ENCODE measurements at regions not wholly inside any gene's neighbourhood (a gene's known extent, or its start where the extent isn't known, plus 50 kb on each side); places are given as distances from the start of the nearest gene placed in this dataset.
A peak's percentile ranks its signal among the peaks of the same experiment; 100 is the strongest.
"Not testable (repeated sequence)": the region's sequence is repeated elsewhere in the genome, so short reads cannot be mapped to it uniquely, and the experiment has no call there.

DNA sequence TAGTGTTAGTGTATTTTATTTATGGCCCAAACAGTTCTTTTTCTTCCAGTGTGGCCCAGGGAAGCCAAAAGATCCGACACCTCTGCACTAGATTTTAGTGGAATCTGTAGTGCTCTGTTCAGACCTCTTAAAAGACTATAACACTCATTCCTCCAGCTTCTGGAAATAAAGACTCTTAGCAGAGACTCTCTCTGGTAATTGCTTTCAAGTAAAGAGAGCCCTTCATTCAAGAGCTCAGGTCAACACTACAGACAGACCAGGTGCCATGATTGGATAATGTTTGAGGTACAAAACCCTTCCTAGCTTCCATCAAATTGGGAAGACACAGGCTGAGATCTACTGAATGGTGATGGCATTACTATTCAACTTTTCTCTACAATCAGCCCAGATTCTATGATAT lies 255.8 kb downstream of the PRDM9 start:
- Histone ChIP-seq H3K27me3 (no peaks in the 10 kb centered on the region), H3K9me3 (no peaks in the 10 kb centered on the region), H3K27ac (no peak overlapping the region), H3K36me3 (no peaks in the 10 kb centered on the region), H3K4me3 (no peak overlapping the region), H3K4me1 (no peaks in the 10 kb centered on the region)
- 38 to 47% methylated on average over 1 of the region's 1 CpG for WGBS, 2 donors
- intact Hi-C loops (cut with DNase I) = no loop called here
- TF ChIP-seq POLR2A (IDR thresholded peaks at IDR 0.05) = no peak
- TF ChIP-seq, protein P1, sequence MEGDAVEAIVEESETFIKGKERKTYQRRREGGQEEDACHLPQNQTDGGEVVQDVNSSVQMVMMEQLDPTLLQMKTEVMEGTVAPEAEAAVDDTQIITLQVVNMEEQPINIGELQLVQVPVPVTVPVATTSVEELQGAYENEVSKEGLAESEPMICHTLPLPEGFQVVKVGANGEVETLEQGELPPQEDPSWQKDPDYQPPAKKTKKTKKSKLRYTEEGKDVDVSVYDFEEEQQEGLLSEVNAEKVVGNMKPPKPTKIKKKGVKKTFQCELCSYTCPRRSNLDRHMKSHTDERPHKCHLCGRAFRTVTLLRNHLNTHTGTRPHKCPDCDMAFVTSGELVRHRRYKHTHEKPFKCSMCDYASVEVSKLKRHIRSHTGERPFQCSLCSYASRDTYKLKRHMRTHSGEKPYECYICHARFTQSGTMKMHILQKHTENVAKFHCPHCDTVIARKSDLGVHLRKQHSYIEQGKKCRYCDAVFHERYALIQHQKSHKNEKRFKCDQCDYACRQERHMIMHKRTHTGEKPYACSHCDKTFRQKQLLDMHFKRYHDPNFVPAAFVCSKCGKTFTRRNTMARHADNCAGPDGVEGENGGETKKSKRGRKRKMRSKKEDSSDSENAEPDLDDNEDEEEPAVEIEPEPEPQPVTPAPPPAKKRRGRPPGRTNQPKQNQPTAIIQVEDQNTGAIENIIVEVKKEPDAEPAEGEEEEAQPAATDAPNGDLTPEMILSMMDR (IDR thresholded peaks at IDR 0.05) = no peak
- DNase-seq = no peak

DNA sequence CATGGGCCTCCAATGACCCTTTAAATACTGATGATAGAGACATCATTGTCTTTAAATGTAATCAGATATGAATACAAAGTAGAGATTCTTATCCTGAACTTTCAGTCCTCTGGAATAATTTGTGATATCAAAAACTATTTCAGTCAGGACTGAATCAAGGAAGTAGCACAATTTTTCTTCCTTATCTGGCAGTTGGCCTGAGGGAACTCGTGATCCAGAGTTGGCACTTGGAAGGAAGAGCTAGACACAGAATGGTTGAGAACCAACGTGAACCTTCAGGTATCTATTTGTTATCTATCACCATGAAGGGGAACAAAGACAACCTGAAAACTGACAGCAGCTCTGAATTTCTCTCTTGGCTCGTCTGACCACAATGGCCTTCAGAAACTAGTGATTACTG lies 269.3 kb downstream of the PRDM9 start:
- TF ChIP-seq, protein P1 (IDR thresholded peaks at IDR 0.05) = no peak
- no peak for TF ChIP-seq POLR2A (IDR thresholded peaks at IDR 0.05)

DNA sequence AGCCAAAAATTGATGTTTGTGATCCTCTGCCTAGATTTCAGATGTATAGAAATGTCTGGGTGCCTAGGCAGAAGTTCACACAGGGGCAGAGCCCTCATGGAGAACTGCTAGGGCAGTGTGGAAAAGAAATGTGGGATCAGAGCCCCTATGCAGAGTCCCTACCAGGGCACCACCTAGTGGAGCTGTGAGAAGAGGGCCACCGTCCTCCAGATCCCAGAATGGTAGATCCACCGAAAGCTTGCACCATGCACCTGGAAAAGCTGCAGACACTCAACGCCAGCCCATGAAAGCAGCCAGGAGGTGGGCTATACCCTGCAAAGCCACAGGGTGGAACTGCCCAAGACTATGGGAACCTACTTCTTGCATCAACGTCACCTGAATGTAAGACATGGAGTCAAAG lies 292.9 kb downstream of the PRDM9 start:
- H3K36me3 ChIP-seq; H3K27ac ChIP-seq; H3K4me3 ChIP-seq; H3K27me3 ChIP-seq; H3K4me1 ChIP-seq; H3K9me3 ChIP-seq; intact Hi-C loops (cut with DNase I); DNase-seq: not testable (repeated sequence)
- 83 to 89% methylated on average over 4 of the region's 4 CpGs for WGBS, 2 donors

More for the DNA sequence above, 269.3 kb downstream of the PRDM9 start:
- H3K36me3 ChIP-seq = no peaks in the 10 kb centered on the region
- no peaks in the 10 kb centered on the region for H3K9me3 ChIP-seq
- H3K4me3 ChIP-seq = no peak overlapping the region
- no peak for DNase-seq
- intact Hi-C loops (cut with DNase I) = no loop called here
- no peaks in the 10 kb centered on the region for H3K27me3 ChIP-seq
- no peak overlapping the region for H3K27ac ChIP-seq
- 44 to 61% methylated on average over 3 of the region's 3 CpGs for WGBS, 2 donors
- H3K4me1 ChIP-seq = no peaks in the 10 kb centered on the region

DNA sequence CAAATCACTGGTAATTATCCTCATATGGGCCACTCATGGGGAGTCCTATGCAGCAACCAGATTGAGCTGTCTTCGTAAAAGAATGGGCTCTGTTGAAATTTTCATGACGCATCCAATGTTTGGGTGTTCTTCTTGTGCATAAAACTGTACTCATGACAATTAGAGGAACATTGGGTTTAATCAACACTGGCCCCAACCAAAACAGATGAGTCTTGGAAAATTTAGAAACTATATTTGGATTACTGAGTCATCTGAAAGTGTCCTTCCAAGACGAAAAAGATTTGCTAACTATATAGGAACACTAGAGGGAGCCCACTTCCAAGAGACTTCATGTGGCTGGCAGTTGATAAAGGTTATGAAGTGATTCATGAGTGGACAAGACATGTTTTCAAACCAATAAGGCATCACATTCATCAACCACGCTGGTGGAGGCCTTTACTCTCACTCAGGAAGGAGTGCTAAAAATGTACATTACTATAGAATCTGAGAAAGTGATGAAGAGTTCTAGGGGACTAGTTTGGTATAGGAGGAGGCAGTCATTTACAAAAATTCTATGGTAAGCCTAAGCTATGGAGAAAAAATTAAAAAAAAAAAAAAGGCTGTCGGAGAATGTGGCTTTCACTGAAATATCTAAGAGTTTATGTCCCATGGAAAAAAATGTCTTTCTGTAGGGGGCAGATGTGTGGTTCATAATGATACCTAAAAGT lies 313.5 kb downstream of the PRDM9 start:
- TF ChIP-seq POLR2A (IDR thresholded peaks at IDR 0.05) = no peak
- TF ChIP-seq, protein P1 (IDR thresholded peaks at IDR 0.05) = peak in 1 of 6 experiments; percentile 8
- Histone ChIP-seq H3K27ac (no peak overlapping the region), H3K36me3 (no peaks in the 10 kb centered on the region), H3K9me3 (no peaks in the 10 kb centered on the region), H3K27me3 (no peaks in the 10 kb centered on the region), H3K4me3 (no peak overlapping the region), H3K4me1 (no peaks in the 10 kb centered on the region)
- DNase-seq = no peak
- intact Hi-C loops (cut with DNase I) = no loop called here
- 41 to 45% methylated on average over 5 of the region's 5 CpGs for WGBS, 2 donors

DNA sequence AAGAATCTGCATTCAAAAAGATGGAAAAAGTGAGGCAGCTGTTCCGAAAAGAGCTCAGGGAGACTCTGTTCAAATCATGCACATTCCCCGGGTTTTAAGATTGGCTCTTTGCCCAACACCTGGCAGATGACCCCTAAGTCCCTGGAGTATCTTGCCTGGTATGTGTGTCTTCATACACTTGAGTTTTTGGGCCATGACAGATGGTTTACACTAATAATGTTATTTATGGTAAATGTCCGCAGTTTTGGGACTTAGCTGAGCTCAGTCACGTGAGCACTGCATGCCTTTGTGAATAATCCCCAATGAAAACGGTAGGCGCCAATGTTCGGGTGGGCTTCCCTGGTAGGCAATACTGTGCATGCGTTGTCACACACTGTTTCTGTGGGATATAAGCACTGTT lies 316.1 kb downstream of the PRDM9 start:
- WGBS, 2 donors = 58 to 80% methylated on average over 7 to 8 of the region's 8 CpGs
- intact Hi-C loops (cut with DNase I) = no loop called here

More for the DNA sequence above, 316.1 kb downstream of the PRDM9 start:
- TF ChIP-seq, protein P1 (IDR thresholded peaks at IDR 0.05) = no peak
- no peak for TF ChIP-seq POLR2A (IDR thresholded peaks at IDR 0.05)
- no peaks in the 10 kb centered on the region for H3K36me3 ChIP-seq
- H3K4me3 ChIP-seq = no peak overlapping the region
- H3K27me3 ChIP-seq = no peaks in the 10 kb centered on the region
- no peaks in the 10 kb centered on the region for H3K9me3 ChIP-seq
- H3K4me1 ChIP-seq = no peaks in the 10 kb centered on the region
- H3K27ac ChIP-seq = no peak overlapping the region
- no peak for DNase-seq
